GM12878 (cell line): ENCODE measurements at regions not wholly inside any gene's neighbourhood (a gene's known extent, or its start where the extent isn't known, plus 50 kb on each side); places are given as distances from the start of the nearest gene placed in this dataset.

Experiments used
- BHLHE40 ChIP-seq, 2 experiments: fragments of 450-650 bp in 1 of 2; IDR thresholded peaks; 2 replicates each; pipeline ENCODE4 v1.6.1; 2011 to 2017; ENCODE audit warnings: low read depth in 2 of 2, borderline replicate concordance in 1 of 2, improper control_type of control experiment in 1 of 2, low read length in 1 of 2, mild to moderate bottlenecking in 1 of 2
- CBFB ChIP-seq: IDR thresholded peaks from 2 replicates; pipeline ENCODE4 v1.6.1; 2016; ENCODE audit warnings: antibody characterized with exemption, low read depth
- EP300 ChIP-seq, 2 experiments: fragments of 150-350 bp in 1 of 2; IDR thresholded peaks; 2 replicates each; pipeline ENCODE4 v1.6.1; 2011 to 2012; ENCODE audit warnings: low read depth in 2 of 2, low read length in 2 of 2, borderline replicate concordance in 1 of 2, improper control_type of control experiment in 1 of 2, inconsistent platforms in 1 of 2; ENCODE audit not compliant: control insufficient read depth in 1 of 2
- ETV6 ChIP-seq, 2 experiments: fragments of 450-650 bp in 1 of 2; IDR thresholded peaks in 1 of 2; conservative IDR thresholded peaks in 1 of 2; 2 replicates each; pipeline ENCODE4 v1.6.1; 2014; ENCODE audit warnings: antibody characterized with exemption in 1 of 2, borderline replicate concordance in 1 of 2, low read depth in 1 of 2, mild to moderate bottlenecking in 1 of 2, moderate library complexity in 1 of 2
- KDM1A ChIP-seq: fragments of 200-600 bp; sonication (generic); IDR thresholded peaks from 2 replicates; pipeline ENCODE4 v1.6.1; 2016; ENCODE audit warnings: borderline replicate concordance
- MYC ChIP-seq: IDR thresholded peaks from 2 replicates; pipeline ENCODE4 v1.6.1; 2011; ENCODE audit warnings: mild to moderate bottlenecking, low read length, moderate library complexity, inconsistent platforms; ENCODE audit not compliant: insufficient read depth, insufficient replicate concordance, insufficient read length, severe bottlenecking
- NBN ChIP-seq: fragments of 450-650 bp; IDR thresholded peaks from 2 replicates; pipeline ENCODE4 v1.6.1; 2016
- POLR2A ChIP-seq: IDR thresholded peaks from 2 replicates; pipeline ENCODE4 v1.6.1; 2011; ENCODE audit warnings: low read depth, mild to moderate bottlenecking, low read length
- POLR2AphosphoS2 ChIP-seq: IDR thresholded peaks from 2 replicates; pipeline ENCODE4 v1.6.1; 2011; ENCODE audit warnings: low read depth, mild to moderate bottlenecking, low read length, improper control_type of control experiment, moderate library complexity
- POLR2AphosphoS5 ChIP-seq: IDR thresholded peaks from 2 replicates; pipeline ENCODE4 v1.6.1; 2011; ENCODE audit warnings: mild to moderate bottlenecking, low read length, inconsistent platforms
- TAF1 ChIP-seq: IDR thresholded peaks from 2 replicates; pipeline ENCODE4 v1.6.1; 2011; ENCODE audit warnings: mild to moderate bottlenecking, low read depth, low read length, borderline replicate concordance
- TF ChIP-seq, protein P1 (sequence below), 3 experiments: IDR thresholded peaks in 2 of 3; conservative IDR thresholded peaks in 1 of 3; 2 replicates each; pipeline ENCODE4 v1.5.1; 2011; ENCODE audit warnings: low read depth in 3 of 3, low read length in 3 of 3, mild to moderate bottlenecking in 3 of 3, control low read depth in 2 of 3, moderate library complexity in 2 of 3, inconsistent platforms in 1 of 3, mixed read lengths in 1 of 3; ENCODE audit not compliant: control insufficient read depth in 2 of 3, insufficient read depth in 1 of 3; ENCODE audit errors: extremely low read depth in 1 of 3

DNA sequence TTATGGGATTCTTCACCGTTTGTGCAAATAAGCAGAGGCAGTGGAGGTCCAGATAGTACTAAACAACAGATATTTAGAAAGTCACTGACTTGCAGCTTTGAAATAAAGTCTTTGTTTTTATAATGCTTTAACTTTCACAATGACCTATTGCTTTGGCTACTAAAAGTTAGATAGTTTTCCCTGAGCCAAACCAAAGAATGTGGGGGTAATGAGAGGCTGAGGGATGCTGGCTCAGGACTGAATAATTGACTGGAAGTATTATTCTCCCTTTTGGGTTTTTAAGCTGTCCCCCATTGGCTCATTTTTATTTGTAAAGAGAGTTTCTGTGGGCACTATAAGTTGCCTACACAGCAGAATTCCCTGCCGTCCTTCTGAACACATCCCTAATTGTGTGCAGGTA, 99.2 kb upstream of the ACTBL2 start:
- TF ChIP-seq, protein P1, sequence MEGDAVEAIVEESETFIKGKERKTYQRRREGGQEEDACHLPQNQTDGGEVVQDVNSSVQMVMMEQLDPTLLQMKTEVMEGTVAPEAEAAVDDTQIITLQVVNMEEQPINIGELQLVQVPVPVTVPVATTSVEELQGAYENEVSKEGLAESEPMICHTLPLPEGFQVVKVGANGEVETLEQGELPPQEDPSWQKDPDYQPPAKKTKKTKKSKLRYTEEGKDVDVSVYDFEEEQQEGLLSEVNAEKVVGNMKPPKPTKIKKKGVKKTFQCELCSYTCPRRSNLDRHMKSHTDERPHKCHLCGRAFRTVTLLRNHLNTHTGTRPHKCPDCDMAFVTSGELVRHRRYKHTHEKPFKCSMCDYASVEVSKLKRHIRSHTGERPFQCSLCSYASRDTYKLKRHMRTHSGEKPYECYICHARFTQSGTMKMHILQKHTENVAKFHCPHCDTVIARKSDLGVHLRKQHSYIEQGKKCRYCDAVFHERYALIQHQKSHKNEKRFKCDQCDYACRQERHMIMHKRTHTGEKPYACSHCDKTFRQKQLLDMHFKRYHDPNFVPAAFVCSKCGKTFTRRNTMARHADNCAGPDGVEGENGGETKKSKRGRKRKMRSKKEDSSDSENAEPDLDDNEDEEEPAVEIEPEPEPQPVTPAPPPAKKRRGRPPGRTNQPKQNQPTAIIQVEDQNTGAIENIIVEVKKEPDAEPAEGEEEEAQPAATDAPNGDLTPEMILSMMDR (IDR thresholded peaks at IDR 0.05 in 2 of 3, conservative IDR thresholded peaks at IDR 0.05 in 1 of 3; ENCODE audit: control insufficient read depth in 2 of 3, extremely low read depth in 1 of 3, insufficient read depth in 1 of 3, low read depth in 3 of 3, low read length in 3 of 3): no peak
- TF ChIP-seq CBFB: no peak
- TF ChIP-seq MYC: no peak
- no peak for TF ChIP-seq POLR2A
- no peak for TF ChIP-seq POLR2AphosphoS5
- TF ChIP-seq ETV6 (conservative IDR thresholded peaks at IDR 0.05 in 1 of 2, IDR thresholded peaks at IDR 0.05 in 1 of 2; ENCODE audit: borderline replicate concordance in 1 of 2, low read depth in 1 of 2): no peak
- TF ChIP-seq NBN: no peak
- no peak for TF ChIP-seq BHLHE40 (IDR thresholded peaks at IDR 0.05; ENCODE audit: borderline replicate concordance in 1 of 2, low read depth in 2 of 2, low read length in 1 of 2)
- TF ChIP-seq POLR2AphosphoS2: no peak
- no peak for TF ChIP-seq EP300 (IDR thresholded peaks at IDR 0.05; ENCODE audit: borderline replicate concordance in 1 of 2, control insufficient read depth in 1 of 2, low read depth in 2 of 2, low read length in 2 of 2)
- no peak for TF ChIP-seq TAF1
- TF ChIP-seq KDM1A: no peak
